Dermis blood vessel endothelial cell (primary cell): ENCODE measurements at regions not wholly inside any gene's neighbourhood (a gene's known extent, or its start where the extent isn't known, plus 50 kb on each side); places are given as distances from the start of the nearest gene placed in this dataset.

Source experiments
- DNase-seq: peaks from one replicate; pipeline ENCODE4 v3.0.0; 2010

DNA sequence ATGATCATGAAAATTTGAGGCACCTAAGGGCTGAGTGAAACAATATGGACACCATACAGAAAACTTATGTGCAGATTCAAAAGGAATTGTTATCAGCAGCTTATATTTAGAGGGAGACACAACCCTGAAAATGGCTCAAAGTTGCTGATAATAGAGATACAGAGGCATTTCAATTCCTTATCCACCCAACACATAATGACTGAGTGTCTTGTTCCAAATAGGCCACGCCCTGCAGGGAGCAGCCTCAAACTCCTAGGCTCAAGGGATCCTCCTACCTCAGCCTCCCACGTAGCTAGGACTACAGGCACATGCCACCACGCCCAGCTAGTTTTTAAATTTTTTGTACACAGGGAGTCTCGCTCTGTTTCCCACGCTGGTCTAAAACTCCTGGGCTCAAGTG, 79.0 kb downstream of the LBH start:
- no peak for DNase-seq

DNA sequence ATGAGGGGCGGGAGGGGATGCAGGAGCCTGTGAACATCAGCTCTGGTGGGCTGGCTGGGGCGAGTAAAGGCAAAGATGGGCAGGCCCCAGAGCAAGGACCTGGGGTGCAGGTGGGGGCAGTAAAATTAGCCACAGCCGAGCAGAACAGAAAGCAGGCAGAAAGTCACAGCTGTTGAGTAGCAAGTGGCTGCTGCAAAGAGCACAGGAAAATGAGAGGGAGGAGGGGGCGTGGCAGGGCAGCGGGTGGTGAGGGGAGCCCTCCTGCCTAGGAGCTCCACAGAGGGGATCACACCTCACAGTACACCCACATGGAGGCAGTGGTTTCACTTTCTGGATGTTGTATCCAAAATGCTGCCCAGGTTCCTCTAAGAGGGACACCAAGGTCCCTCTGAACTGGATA, 79.6 kb downstream of the LBH start:
- no peak for DNase-seq

DNA sequence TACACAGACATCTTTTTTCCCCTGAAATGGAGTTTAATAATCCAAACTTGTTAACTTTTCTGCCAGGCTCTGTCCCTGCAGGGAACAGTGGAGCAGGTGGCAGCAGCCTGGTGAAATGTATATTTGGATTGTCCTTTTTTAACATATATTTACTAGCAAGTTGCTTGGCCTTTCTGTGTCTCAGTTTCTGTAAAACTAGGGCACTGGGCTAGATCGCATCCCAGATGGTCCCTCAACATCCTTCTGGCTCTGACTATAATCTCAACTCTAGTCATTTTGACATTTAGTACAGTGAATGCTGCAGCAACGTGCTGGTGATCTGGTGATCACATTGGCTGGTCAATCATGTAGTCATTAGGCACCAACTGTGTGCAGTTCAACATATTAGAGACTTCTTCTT, 80.4 kb downstream of the LBH start:
- no peak for DNase-seq

DNA sequence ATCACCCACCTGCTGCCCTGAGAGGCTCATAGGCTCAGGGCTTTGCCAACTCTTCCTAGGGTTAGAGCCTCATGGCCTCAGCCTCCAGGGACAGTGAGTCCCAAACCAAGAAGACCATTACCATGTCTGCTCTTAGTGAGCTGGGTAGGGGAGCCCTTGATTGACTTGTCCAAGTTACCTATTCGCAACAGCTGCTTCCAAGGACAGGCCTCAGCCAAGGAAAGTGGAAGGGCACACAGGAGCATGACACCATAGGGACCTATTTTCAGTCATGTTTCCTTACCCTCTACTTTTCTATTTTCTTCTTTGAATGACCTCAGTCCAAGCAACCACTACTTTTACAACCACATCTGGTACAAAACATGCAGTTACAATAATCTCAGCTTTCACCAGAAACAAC, 81.6 kb downstream of the LBH start:
- DNase-seq, result no peak

DNA sequence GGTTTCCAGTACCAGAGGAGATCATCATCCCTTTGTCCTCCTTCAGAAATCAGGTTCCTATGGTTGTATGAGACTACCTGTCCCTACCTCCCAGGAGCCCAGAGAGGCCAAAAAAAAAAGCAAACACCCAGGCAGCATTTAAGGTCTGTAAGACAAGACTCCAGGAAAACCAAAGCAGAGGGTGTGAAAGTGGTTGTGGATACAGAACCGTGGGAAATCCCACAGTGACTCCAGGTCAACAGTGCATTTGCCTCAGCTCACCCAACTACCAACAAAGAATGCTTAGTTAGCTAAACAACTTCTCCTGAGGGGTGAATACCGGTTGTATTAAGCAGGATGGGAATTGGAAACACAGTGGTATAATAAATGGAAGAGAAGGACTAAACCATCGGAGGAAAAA, 83.6 kb downstream of the LBH start:
- no peak for DNase-seq

DNA sequence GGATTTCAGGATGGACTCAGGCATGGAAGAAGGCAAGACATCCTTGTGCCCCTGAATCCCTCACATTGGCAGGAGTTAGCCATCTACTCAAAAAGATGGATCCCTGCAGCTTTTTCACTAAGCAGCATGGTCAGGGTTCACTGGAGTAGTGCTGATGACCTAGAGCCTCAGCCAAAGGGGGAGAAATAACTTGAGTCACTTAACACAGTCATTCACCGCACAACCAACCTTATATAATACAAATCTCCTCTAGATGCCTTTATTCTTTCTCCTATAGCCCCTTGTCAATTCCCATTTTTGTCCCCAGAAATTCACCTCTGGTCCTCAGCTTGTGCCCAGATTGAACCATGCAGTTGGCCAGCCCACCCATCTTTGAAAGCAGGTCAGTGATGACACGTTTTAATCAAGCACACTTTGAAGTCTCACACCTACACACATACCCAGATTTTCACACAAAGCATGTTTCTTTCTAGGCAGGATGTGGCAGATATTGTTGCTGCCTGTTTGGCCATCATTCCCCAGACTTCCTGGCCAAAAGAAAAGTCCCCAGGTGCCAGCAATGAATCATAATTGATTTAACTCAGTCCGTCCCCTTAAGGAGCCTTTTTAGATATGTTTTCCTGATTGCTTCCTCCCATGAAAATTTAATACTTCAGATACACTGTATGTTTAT, 84.2 kb downstream of the LBH start:
- DNase-seq, result peak; percentile 53

DNA sequence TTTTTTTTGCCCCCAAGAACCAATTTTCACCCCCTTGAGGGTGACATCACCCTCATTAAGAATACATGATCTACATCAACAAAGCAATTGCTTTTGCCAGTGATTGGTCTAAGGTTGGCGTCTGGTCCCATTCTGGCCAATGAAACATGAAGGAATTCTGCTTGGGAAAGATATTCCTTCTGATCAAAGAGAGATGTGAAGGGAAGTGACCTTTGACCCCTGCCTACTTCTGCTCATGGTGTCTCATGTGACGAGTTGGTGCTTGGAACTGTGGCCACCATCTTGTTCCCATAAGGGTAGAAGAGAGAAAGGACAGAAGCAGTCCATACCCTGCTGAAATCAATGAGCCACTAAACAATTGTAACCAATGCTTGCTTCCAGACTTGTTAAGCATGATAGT, 85.1 kb downstream of the LBH start:
- no peak for DNase-seq

DNA sequence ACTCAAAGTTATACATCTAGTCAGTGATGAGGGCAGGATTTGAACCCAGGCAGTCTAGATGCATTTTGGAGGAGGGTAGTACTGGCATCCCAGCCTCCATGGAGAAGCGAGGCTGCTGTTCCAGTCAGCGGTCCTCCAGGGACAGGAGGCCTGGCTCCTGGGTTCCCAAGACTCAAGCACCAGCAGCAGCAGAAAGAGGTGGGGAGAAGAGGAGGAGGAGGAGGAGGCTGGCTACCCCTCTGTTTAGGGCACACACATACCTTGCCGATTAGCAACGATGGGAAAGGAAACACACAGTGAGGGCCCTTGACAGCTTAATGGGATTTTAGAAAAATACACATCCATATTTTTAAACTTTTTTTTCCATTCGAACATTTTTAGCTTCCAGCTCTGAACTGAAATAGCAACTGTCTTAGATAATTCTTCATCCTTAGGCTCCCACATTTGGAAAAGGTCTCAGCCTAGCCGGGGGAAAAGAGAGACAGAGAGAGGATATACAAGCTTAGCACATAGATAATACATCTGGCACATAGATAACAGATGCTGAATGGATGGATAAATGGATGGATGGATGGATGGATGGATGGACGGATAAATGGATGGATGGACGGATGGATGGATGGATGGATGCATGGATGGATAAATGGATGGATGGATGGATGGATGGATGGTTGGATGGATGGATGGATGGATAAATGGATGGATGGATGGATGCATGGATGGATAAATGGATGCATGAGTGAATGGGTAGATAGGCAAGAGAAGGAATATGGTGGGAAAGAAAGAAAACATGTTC, 87.9 kb downstream of the LBH start:
- DNase-seq, result no peak

DNA sequence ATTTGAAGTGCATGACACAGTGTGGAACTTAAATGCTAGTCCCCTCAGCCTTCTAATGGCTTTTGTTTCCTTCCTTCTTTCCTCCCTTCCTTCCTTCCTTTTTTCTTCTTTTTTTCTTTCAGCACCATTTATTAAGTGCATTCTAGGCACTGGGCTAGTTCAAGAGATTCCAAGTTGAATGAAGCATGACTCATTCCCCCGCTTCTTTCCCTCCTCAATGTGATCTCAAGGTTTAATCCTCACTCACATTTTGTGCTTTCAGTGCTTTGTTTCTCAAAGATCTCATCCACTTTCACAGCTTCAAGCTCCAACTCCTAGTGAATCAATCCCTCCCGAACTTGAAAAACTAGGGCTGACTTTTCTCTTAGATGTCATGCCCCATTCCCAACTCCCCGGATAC, 90.1 kb downstream of the LBH start:
- no peak for DNase-seq

DNA sequence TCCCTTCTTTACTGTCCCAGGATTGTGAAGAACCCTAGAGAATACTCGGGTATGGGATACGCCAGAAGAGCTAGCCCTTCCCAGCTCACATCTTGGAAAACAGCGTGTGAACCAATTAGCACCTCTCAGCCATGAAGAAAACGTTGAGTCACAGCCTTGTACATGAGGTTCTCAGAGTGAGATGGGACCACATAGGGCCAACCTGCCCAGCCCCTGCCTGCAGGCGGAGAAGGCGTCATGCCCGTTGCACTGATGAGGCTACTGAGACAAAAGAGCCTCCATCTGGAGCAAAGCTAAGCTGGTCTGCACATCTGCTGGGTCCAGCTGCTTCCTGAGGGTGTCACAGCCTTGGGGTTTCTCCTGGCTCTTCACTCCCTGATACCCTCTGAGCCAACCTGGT, 92.2 kb downstream of the LBH start:
- no peak for DNase-seq

DNA sequence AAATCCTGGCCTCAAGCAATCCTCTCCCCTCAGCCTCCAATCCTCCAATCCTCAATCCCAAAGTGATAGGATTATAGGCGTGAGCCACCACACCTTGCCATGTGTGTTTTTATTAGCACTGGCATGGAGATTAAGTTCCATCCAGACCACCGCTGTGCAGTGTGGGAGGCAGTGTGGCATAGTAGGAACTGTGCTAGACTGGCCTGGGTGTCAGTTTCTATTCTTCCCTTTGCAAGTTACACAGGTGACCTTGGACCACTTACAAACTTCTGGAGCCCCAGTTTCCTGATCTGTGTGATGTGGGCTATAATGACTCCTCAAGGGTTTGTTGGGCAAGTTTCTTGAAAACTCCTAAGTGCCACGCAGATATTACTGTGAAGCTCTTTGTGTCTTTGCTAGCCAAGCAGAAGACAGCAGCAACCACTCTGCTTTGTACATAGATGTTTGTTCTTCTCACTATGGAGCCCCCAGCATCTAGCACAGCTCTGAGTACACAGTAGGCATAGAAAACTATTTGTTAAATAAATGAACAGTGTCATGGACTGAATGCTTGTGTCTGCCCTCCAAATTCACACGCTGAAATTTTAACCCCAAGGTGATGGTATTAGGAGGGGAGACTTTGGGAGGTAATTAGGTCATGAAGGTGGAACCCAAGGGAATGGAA, 93.0 kb downstream of the LBH start:
- no peak for DNase-seq

DNA sequence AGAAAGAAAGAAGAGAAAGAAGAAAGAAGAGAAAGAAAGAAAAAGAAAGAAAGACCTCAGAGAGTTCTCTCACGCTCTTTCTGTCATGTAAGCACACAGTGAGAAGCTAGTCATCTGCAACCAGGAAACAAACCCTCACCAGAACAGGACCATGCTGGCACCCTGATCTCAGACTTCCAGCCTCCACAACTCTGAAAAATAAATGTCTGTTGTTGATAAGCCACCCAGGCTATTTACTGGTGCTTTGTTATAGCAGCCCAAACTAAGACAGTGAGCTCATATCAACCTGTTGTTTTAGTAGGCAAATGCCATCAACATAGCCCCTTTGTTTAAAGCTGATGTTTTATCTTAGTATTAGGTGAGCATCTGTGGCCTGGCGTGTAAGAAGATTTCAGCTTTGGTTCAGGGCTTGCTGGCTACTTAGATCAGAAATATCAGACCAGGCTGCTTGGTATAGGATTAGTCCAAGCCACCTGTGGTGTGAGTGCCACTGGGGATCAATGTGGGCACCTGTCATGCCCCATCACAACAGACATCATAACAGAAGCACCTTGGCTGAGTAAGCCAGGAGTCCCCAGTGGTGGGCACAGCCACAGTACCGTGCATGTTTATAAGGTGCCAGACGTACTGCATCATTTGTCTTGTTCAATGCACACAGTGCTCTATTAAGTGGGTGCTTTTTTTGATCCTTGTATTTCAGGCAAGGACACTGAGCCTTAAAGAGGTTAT, 94.4 kb downstream of the LBH start:
- no peak for DNase-seq

DNA sequence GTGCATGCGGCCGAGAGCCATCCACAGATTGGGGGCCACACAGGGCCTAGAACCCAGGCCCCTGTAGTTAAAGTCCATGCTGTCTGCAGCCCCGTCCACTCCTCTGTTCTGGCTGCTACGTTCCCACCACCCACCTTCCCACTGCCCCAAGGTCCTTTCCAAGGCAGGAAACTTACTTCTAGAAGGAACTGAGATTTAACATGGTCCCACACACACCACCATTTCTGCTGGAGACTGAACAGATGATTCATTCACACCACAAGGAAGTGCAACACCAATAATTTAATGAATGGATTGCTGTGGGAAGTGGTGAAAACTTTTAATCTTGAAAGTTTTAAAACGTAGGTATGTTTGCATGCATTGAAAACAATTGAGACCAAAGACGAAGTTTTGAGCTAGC, 95.2 kb downstream of the LBH start:
- DNase-seq, result no peak

DNA sequence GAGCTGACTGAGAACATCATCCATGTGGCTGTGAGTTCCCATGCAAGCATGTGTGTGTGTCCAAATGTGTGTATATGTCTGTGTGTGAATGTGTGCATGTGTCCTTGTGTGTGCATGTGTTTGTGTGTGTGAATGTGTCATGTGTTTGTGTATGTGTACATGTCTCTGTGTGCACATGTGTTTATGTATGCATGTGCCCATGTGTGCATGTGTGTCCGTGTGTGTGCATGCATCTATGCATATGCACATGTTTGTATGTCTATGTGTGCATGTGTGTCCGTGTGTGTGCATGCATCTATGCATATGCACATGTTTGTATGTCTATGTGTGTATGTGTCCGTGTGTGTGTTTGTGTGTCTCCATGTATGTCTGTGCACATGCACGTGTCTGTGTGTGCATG, 99.7 kb downstream of the LBH start:
- DNase-seq, result no peak

DNA sequence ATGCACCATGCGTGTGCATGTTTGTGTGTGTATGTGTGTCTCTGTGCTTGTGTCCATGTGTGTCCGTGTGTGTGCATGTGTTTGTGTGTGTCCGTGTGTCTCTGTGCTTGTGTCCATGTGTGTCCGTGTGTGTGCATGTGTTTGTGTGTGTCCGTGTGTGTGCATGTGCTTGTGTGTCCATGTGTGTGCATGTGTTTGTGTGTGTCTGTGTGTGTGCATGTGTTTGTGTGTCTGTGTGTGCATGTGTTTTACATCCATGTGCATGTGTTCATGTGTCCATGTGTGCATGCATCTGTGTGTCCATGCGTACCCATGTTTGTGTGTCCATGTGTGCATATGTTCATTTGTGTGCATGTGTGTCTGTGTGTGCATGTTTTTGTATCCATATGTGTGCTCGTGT, 100.5 kb downstream of the LBH start:
- DNase-seq, result no peak

DNA sequence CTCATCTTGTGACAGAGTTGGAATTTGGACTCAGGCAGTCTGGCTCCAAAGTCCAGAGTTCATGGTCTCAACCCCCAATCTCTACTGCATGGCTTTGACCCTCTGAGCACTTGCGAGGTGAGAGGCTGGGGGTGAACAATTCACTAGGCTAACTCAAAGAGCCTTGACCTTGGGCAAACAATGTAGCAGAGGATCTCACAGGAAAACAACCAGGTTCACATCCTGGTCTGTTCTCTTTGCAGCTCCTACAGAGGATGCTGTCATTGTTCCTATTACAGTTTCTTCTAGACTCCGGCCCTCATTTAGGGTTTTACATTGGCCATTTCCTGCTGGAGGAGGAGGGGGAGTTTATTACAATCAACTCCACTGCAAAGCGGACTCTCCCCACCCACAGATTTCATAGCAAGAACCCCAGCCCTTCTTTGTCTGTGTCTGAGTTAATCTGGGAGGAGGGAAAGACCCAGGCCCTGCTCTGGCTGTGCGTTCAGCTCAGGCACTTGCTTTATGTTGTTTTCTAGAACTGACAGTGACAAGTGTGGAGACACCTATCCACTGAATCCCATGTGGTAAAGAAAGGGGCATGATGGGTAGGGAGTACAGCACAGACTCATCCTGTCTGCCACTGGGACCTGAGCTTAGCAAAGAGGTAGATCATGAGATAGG, 101.6 kb downstream of the LBH start:
- DNase-seq, result peak; percentile 10

DNA sequence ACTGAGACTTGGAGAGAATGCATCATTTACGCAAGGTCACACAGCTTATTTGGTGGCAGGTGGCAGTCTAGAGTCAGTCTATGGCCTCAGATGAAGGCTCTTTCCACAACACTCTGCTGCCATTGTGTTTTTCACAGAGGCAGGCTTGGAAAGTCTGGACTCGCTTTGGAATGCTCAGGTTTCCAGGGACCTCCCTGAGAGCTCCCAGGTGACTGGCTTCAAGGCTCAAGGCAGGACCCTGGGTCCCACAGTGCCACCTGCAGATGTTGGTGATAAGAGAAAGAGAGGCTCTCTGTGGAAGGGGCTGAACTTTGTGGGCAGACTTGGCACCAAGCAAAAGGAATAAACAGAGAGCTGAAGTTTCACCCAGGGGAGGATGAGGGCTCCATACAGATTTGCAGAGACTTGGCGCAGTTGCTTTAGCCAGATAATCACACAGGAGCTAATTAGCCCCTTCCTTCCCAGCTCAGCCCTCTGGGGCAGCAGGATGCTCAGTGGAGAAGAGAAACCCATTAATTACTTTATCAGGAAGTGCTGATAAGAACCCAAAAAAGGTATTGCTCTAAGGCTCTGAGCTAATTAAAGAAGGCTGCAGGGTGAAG, 103.5 kb downstream of the LBH start:
- peak; percentile 10 for DNase-seq

DNA sequence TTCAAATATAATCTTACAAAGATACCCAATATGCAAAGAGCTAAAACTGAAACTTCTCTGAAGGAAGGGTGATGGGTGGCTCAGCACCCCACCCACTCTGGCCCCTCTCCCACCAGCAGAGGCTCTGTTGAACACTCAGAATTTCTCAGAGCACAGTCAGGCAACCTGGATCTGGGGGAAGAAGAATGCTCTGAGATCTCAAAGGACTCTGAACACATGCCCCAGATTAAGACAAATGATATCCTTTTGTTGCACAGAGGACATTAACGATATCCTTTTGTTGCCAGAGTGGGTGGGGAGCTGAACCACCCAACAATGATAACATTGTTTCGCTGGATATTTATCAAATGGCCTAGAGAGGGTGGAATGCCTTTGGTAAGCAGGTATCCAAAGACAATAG, 104.8 kb downstream of the LBH start:
- DNase-seq, result no peak

DNA sequence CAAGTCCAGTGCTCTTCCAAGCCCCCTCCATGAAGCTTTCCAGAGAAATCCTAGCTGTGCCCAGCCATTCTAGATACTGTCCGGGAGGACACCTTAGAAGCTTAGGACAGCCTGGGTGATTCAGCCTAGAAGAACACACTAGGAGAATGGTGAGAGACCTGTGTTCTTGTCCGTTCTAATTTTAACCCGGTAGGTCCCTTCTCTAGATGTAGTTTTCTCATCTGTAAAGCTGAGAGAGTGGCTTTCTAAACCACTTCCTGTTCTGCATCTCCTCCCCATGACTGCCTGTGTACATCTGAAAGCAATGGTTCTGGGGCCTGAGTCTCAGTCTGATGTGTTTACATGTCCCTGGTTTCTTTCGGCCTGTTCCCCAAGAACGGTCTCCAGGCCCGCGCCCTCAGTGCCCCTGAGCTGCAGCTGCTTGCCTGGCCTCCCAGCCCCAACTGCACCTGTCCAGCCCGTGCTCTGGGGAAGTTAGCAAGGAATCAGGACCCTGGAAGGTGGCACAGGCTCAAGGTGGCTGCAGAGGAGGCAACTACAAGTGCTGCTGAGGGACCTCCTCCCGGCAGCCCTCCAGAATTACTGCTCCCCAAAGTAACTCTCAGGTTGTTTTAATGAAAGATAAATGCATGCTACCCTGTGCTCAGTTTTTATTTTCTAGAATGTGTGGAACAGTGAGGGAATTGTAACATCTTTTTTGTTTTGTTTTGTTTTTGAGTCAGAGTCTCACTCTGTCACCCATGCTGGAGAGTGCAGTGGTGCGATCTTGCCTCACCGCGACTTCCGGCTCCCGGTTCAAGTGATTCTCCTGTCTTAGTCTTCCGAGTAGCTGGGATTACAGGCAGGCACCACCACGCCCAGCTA, 105.9 kb downstream of the LBH start:
- no peak for DNase-seq

DNA sequence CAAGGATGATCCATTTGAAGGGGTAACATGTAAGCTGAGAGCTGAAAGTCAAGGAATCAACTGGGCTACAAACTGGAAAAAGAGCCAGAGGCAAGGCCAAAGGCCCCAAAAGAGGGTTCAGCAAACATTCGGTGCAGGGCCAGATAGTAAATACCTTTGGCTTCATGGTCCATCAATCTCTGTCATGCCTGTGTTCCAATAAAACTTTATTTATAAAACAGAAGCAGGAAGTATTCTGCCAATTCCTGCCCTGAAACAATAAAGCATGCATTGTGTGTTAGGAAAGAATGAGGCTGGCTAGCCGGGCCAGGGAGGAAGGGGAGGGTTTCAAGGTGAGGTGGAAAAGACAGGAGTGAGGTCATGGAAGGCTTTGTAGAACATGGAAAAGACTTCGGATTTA, 107.1 kb downstream of the LBH start:
- DNase-seq, result no peak

DNA sequence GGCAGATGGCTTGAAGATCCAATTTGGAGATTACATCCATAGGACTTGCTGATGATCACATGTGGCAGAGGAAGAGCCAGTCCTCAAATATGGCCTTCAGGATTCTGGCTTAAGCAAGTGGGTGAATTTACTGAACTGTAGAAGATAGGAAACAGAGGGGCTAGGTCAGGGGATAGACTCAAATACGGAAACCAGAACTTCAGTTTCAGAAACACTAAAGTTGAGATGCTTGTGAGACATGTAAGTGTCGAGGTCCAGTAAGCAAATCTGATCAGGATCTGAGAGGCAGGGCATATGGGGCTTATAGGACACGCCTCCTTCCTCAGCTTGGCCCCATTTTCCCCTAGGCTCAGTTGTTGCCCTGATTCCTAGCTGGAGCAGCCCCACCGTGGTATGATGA, 107.7 kb downstream of the LBH start:
- no peak for DNase-seq
